ENCODE measurements at regions not wholly inside any gene's neighbourhood (a gene's known extent, or its start where the extent isn't known, plus 50 kb on each side); places are given as distances from the start of the nearest gene placed in this dataset.

GRCh38 chr4:125911481-125911880, 596.7 kb downstream of the FAT4 start:
- H3K36me3 Mint-ChIP-seq = no peaks in the 10 kb centered on the region
- ATAC-seq (no peak), DNase-seq (ENCODE audit: low spot score in 2 of 2) (no peak)
- H3K27ac Mint-ChIP-seq = no peak overlapping the region
- H3K9me3 Mint-ChIP-seq = peaks cover 24 to 27% of the 10 kb centered on the region in 2 donors

- H3K36me3 Mint-ChIP-seq = no peaks in the 10 kb centered on the region
- H3K9me3 Mint-ChIP-seq = peaks cover 9 to 22% of the 10 kb centered on the region in 2 donors
- DNase-seq (ENCODE audit: low spot score in 2 of 2) (no peak), ATAC-seq (no peak)
- H3K27ac Mint-ChIP-seq = no peak overlapping the region
Observed at GRCh38 chr4:125917559-125917958, 602.8 kb downstream of the FAT4 start.

- H3K27ac Mint-ChIP-seq = no peak overlapping the region
- peaks cover 11 to 32% of the 10 kb centered on the region in 2 donors for H3K9me3 Mint-ChIP-seq
- ATAC-seq (no peak), DNase-seq (ENCODE audit: low spot score in 2 of 2) (no peak)
- no peaks in the 10 kb centered on the region for H3K36me3 Mint-ChIP-seq
Observed at GRCh38 chr4:125928652-125929051, 613.9 kb downstream of the FAT4 start.

- Mint-ChIP-seq H3K36me3 (no peaks in the 10 kb centered on the region), H3K9me3 (peaks cover 32 to 38% of the 10 kb centered on the region in 2 donors), H3K27ac (no peak overlapping the region)
- DNase-seq (ENCODE audit: low spot score in 2 of 2) (no peak), ATAC-seq (no peak)
Observed at GRCh38 chr4:125938541-125938940, 623.8 kb downstream of the FAT4 start.

GRCh38 chr4:125940426-125940825, 625.7 kb downstream of the FAT4 start:
- ATAC-seq = no peak
- Mint-ChIP-seq H3K36me3 (no peaks in the 10 kb centered on the region), H3K9me3 (peaks cover 25 to 34% of the 10 kb centered on the region in 2 donors), H3K27ac (no peak overlapping the region)
- DNase-seq (ENCODE audit: low spot score in 2 of 2) = no peak

- H3K27ac Mint-ChIP-seq = no peak overlapping the region
- no peaks in the 10 kb centered on the region for H3K36me3 Mint-ChIP-seq
- DNase-seq (ENCODE audit: low spot score in 2 of 2) = no peak
- peaks cover 12 to 16% of the 10 kb centered on the region in 2 donors for H3K9me3 Mint-ChIP-seq
- ATAC-seq = no peak
Observed at GRCh38 chr4:125944966-125945365, 630.2 kb downstream of the FAT4 start.

- DNase-seq (ENCODE audit: low spot score in 2 of 2) = no peak
- Mint-ChIP-seq H3K9me3 (peaks cover 0 to 4% of the 10 kb centered on the region in 2 donors), H3K36me3 (no peaks in the 10 kb centered on the region), H3K27ac (no peak overlapping the region)
- no peak for ATAC-seq
Observed at GRCh38 chr4:125948021-125948420, 633.3 kb downstream of the FAT4 start.

- DNase-seq (ENCODE audit: low spot score in 2 of 2) = no peak
- Mint-ChIP-seq H3K27ac (no peak overlapping the region), H3K36me3 (no peaks in the 10 kb centered on the region), H3K9me3 (peaks cover 0 to under 1% of the 10 kb centered on the region in 2 donors)
- ATAC-seq = no peak
Observed at GRCh38 chr4:125951261-125951887, 636.6 kb downstream of the FAT4 start.

GRCh38 chr4:125952631-125953030, 637.9 kb downstream of the FAT4 start:
- H3K27ac Mint-ChIP-seq = no peak overlapping the region
- DNase-seq (ENCODE audit: low spot score in 2 of 2) (no peak), ATAC-seq (no peak)
- H3K9me3 Mint-ChIP-seq = peaks cover 0 to 5% of the 10 kb centered on the region in 2 donors
- H3K36me3 Mint-ChIP-seq = no peaks in the 10 kb centered on the region

- ATAC-seq = no peak
- Mint-ChIP-seq H3K36me3 (no peaks in the 10 kb centered on the region), H3K27ac (no peak overlapping the region), H3K9me3 (peaks cover 2 to 5% of the 10 kb centered on the region in 2 donors)
- DNase-seq (ENCODE audit: low spot score in 2 of 2) = no peak
Observed at GRCh38 chr4:125956276-125956675, 641.5 kb downstream of the FAT4 start.

GRCh38 chr4:125958519-125958918, 643.8 kb downstream of the FAT4 start:
- Mint-ChIP-seq H3K36me3 (peaks cover 0 to 5% of the 10 kb centered on the region in 2 donors), H3K27ac (no peak overlapping the region), H3K9me3 (peaks cover 12 to 14% of the 10 kb centered on the region in 2 donors)
- DNase-seq (ENCODE audit: low spot score in 2 of 2) = no peak
- ATAC-seq = no peak

GRCh38 chr4:125961626-125962025, 646.9 kb downstream of the FAT4 start:
- Mint-ChIP-seq H3K36me3 (peaks cover 0 to 5% of the 10 kb centered on the region in 2 donors), H3K27ac (no peak overlapping the region), H3K9me3 (peaks cover 9 to 14% of the 10 kb centered on the region in 2 donors)
- no peak for DNase-seq (ENCODE audit: low spot score in 2 of 2)
- no peak for ATAC-seq

- H3K9me3 Mint-ChIP-seq = peaks cover 12 to 15% of the 10 kb centered on the region in 2 donors
- ATAC-seq (no peak), DNase-seq (ENCODE audit: low spot score in 2 of 2) (no peak)
- no peaks in the 10 kb centered on the region for H3K36me3 Mint-ChIP-seq
- H3K27ac Mint-ChIP-seq = no peak overlapping the region
Observed at GRCh38 chr4:125975861-125976397, 661.2 kb downstream of the FAT4 start.

- Mint-ChIP-seq H3K36me3 (no peaks in the 10 kb centered on the region), H3K9me3 (no peaks in the 10 kb centered on the region), H3K27ac (no peak overlapping the region)
- ATAC-seq (no peak), DNase-seq (ENCODE audit: low spot score in 2 of 2) (no peak)
Observed at GRCh38 chr4:125979950-125980349, 665.2 kb downstream of the FAT4 start.

GRCh38 chr4:125983168-125983567, 668.4 kb downstream of the FAT4 start:
- ATAC-seq (no peak), DNase-seq (ENCODE audit: low spot score in 2 of 2) (no peak)
- H3K36me3 Mint-ChIP-seq = no peaks in the 10 kb centered on the region
- H3K27ac Mint-ChIP-seq = no peak overlapping the region
- peaks cover 0 to 3% of the 10 kb centered on the region in 2 donors for H3K9me3 Mint-ChIP-seq

- ATAC-seq (no peak), DNase-seq (ENCODE audit: low spot score in 2 of 2) (no peak)
- Mint-ChIP-seq H3K9me3 (peaks cover 3 to 4% of the 10 kb centered on the region in 2 donors), H3K36me3 (no peaks in the 10 kb centered on the region), H3K27ac (no peak overlapping the region)
Observed at GRCh38 chr4:125985856-125986255, 671.1 kb downstream of the FAT4 start.

- no peak for DNase-seq (ENCODE audit: low spot score in 2 of 2)
- Mint-ChIP-seq H3K9me3 (peaks cover 3 to 5% of the 10 kb centered on the region in 2 donors), H3K36me3 (no peaks in the 10 kb centered on the region), H3K27ac (no peak overlapping the region)
- ATAC-seq = no peak
Observed at GRCh38 chr4:125986307-125986706, 671.6 kb downstream of the FAT4 start.

GRCh38 chr4:125988464-125988863, 673.7 kb downstream of the FAT4 start:
- H3K27ac Mint-ChIP-seq = no peak overlapping the region
- DNase-seq (ENCODE audit: low spot score in 2 of 2) = no peak
- H3K36me3 Mint-ChIP-seq = no peaks in the 10 kb centered on the region
- peaks cover 6 to 8% of the 10 kb centered on the region in 2 donors for H3K9me3 Mint-ChIP-seq
- ATAC-seq = no peak

All from activated naive CD4-positive, alpha-beta T cell treated with anti-CD3 and anti-CD28 coated beads, Interleukin-2, amount 50 U/mL, for 72 hours (primary cell).